GM23248 (cell line): ENCODE measurements at regions not wholly inside any gene's neighbourhood (a gene's known extent, or its start where the extent isn't known, plus 50 kb on each side); places are given as distances from the start of the nearest gene placed in this dataset.

ENCODE experiments used
- DNase-seq: peaks from one replicate; pipeline ENCODE4 v3.0.0-alpha.2; 2015
- H2AFZ ChIP-seq: fragments of 200-600 bp; sonication (generic); 2 replicates; pipeline ENCODE4 v1.6.1; 2016; ENCODE audit warnings: antibody characterized with exemption
- H3F3A ChIP-seq: fragments of 200-600 bp; sonication (generic); 2 replicates; pipeline ENCODE4 v1.6.1; 2016; ENCODE audit warnings: mild to moderate bottlenecking, antibody characterized with exemption, mixed run types; ENCODE audit not compliant: insufficient read depth
- H3K27ac ChIP-seq: fragments of 200-600 bp; sonication (generic); 2 replicates; pipeline ENCODE4 v1.5.1; 2016; ENCODE audit warnings: mild to moderate bottlenecking
- H3K27me3 ChIP-seq: fragments of 200-600 bp; sonication (generic); replicated peaks from 2 replicates; pipeline ENCODE4 v1.6.1; 2016; ENCODE audit warnings: mild to moderate bottlenecking; ENCODE audit not compliant: insufficient read depth
- H3K36me3 ChIP-seq: fragments of 200-600 bp; sonication (generic); 2 replicates; pipeline ENCODE4 v1.6.1; 2016; ENCODE audit warnings: low read depth, mild to moderate bottlenecking
- H3K4me1 ChIP-seq: fragments of 200-600 bp; sonication (generic); 2 replicates; pipeline ENCODE4 v1.6.1; 2016; ENCODE audit warnings: mild to moderate bottlenecking; ENCODE audit not compliant: insufficient read depth
- H3K4me2 ChIP-seq: fragments of 200-600 bp; sonication (generic); one replicate; pipeline ENCODE4 v1.6.1; 2016; ENCODE audit warnings: mild to moderate bottlenecking; ENCODE audit not compliant: unreplicated experiment
- H3K4me3 ChIP-seq: fragments of 200-600 bp; sonication (generic); 2 replicates; pipeline ENCODE4 v1.5.1; 2016; ENCODE audit warnings: mild to moderate bottlenecking
- H3K79me2 ChIP-seq: fragments of 200-600 bp; sonication (generic); 2 replicates; pipeline ENCODE4 v1.6.1; 2016; ENCODE audit warnings: mild to moderate bottlenecking; ENCODE audit not compliant: insufficient read depth
- H3K9ac ChIP-seq: fragments of 200-600 bp; sonication (generic); 2 replicates; pipeline ENCODE4 v1.6.1; 2016; ENCODE audit warnings: mild to moderate bottlenecking
- H3K9me2 ChIP-seq: fragments of 200-600 bp; sonication (generic); 2 replicates; pipeline ENCODE4 v1.6.1; 2016; ENCODE audit warnings: mixed run types, mild to moderate bottlenecking, moderate library complexity; ENCODE audit not compliant: insufficient read depth
- H3K9me3 ChIP-seq: fragments of 200-600 bp; sonication (generic); one replicate; pipeline ENCODE4 v1.6.1; 2017; ENCODE audit warnings: low read depth
- H4K20me1 ChIP-seq: fragments of 200-600 bp; sonication (generic); 2 replicates; pipeline ENCODE4 v1.6.0; 2016; ENCODE audit not compliant: insufficient read depth
- EZH2 ChIP-seq: fragments of 200-600 bp; sonication (generic); IDR thresholded peaks from 2 replicates; pipeline ENCODE4 v1.6.1; 2018; ENCODE audit warnings: antibody characterized with exemption, mild to moderate bottlenecking; ENCODE audit not compliant: insufficient read depth, poor library complexity, severe bottlenecking
- EZH2phosphoT487 ChIP-seq: fragments of 200-600 bp; sonication (generic); IDR thresholded peaks from 2 replicates; pipeline ENCODE4 v1.6.1; 2018; ENCODE audit warnings: antibody characterized with exemption, moderate library complexity, mild to moderate bottlenecking, low read depth; ENCODE audit not compliant: insufficient read depth
- WGBS, 2 experiments: methylation state at CpG; one replicate each; pipeline ENCODE4 v1.1.6; 2015 to 2017; ENCODE audit warnings: low lambda C conversion rate in 2 of 2, low coverage in 1 of 2; ENCODE audit errors: missing lambda C conversion rate in 2 of 2; 5-methylcytosine and 5-hydroxymethylcytosine counted together
- in situ Hi-C: fragments of 300-500 bp; cut with MboI; formaldehyde crosslinking; loops from 2 replicates; pipeline ENCODE4 v1.15.0; 2020

GRCh38 chr5:162502780-162503179 lies 435.2 kb downstream of the GABRG2 start:
- WGBS, 2 experiments = 13 to 16% methylated on average over 3 of the region's 3 CpGs
- H3K4me1 ChIP-seq = no peaks in the 10 kb centered on the region
- no peak overlapping the region for H3K27ac ChIP-seq
- H3K4me2 ChIP-seq = no peak overlapping the region
- in situ Hi-C loops = no loop called here
- H2AFZ ChIP-seq = no peak overlapping the region
- no peaks in the 10 kb centered on the region for H3K27me3 ChIP-seq
- H3K4me3 ChIP-seq = no peak overlapping the region
- H3K9me3 ChIP-seq = no peaks in the 10 kb centered on the region
- DNase-seq = no peak
- no peaks in the 10 kb centered on the region for H3K36me3 ChIP-seq
- TF ChIP-seq EZH2phosphoT487 (no peak), EZH2 (no peak)
- H4K20me1 ChIP-seq = no peaks in the 10 kb centered on the region
- no peaks in the 10 kb centered on the region for H3K9me2 ChIP-seq
- no peak overlapping the region for H3K9ac ChIP-seq
- H3K79me2 ChIP-seq = no peaks in the 10 kb centered on the region
- H3F3A ChIP-seq = no peaks in the 10 kb centered on the region

- Histone ChIP-seq H3K9me3 (no peaks in the 10 kb centered on the region), H3K27me3 (no peaks in the 10 kb centered on the region), H3K9ac (no peak overlapping the region), H3K4me1 (no peaks in the 10 kb centered on the region), H3K79me2 (no peaks in the 10 kb centered on the region), H3K36me3 (no peaks in the 10 kb centered on the region), H2AFZ (no peak overlapping the region), H3F3A (no peaks in the 10 kb centered on the region), H4K20me1 (no peaks in the 10 kb centered on the region), H3K27ac (no peak overlapping the region), H3K4me3 (no peak overlapping the region), H3K9me2 (no peaks in the 10 kb centered on the region), H3K4me2 (no peak overlapping the region)
- 17 to 23% methylated on average over 3 of the region's 3 CpGs for WGBS, 2 experiments
- TF ChIP-seq EZH2phosphoT487 (no peak), EZH2 (no peak)
- in situ Hi-C loops = no loop called here
- no peak for DNase-seq
Measured at GRCh38 chr5:162503796-162504195, 436.2 kb downstream of the GABRG2 start.

- no peak overlapping the region for H3K9ac ChIP-seq
- no peaks in the 10 kb centered on the region for H3K36me3 ChIP-seq
Measured at GRCh38 chr5:162512935-162513565, 445.5 kb downstream of the GABRG2 start.

GRCh38 chr5:162514116-162514515 lies 446.5 kb downstream of the GABRG2 start:
- no peak overlapping the region for H3K9ac ChIP-seq
- WGBS, 2 experiments = 5 to 13% methylated on average over 2 of the region's 2 CpGs
- no peaks in the 10 kb centered on the region for H3F3A ChIP-seq
- no peak overlapping the region for H3K27ac ChIP-seq
- H2AFZ ChIP-seq = no peak overlapping the region
- in situ Hi-C loops = no loop called here
- DNase-seq = no peak
- TF ChIP-seq EZH2phosphoT487 (no peak), EZH2 (no peak)
- H3K9me2 ChIP-seq = no peaks in the 10 kb centered on the region
- H3K36me3 ChIP-seq = no peaks in the 10 kb centered on the region
- peaks cover 5% of the 10 kb centered on the region for H3K9me3 ChIP-seq
- no peak overlapping the region for H3K4me2 ChIP-seq
- no peaks in the 10 kb centered on the region for H3K27me3 ChIP-seq
- no peaks in the 10 kb centered on the region for H3K4me1 ChIP-seq
- H4K20me1 ChIP-seq = no peaks in the 10 kb centered on the region
- no peak overlapping the region for H3K4me3 ChIP-seq
- no peaks in the 10 kb centered on the region for H3K79me2 ChIP-seq

More at GRCh38 chr5:162512935-162513565, 445.5 kb downstream of the GABRG2 start:
- Histone ChIP-seq H3K9me3 (peaks cover 5% of the 10 kb centered on the region), H3K4me1 (no peaks in the 10 kb centered on the region), H3K4me2 (no peak overlapping the region), H2AFZ (no peak overlapping the region), H3F3A (no peaks in the 10 kb centered on the region), H3K27ac (no peak overlapping the region), H3K79me2 (no peaks in the 10 kb centered on the region), H3K4me3 (no peak overlapping the region), H4K20me1 (no peaks in the 10 kb centered on the region), H3K27me3 (no peaks in the 10 kb centered on the region), H3K9me2 (no peaks in the 10 kb centered on the region)
- WGBS, 2 experiments = 12 to 43% methylated on average over 3 of the region's 3 CpGs
- in situ Hi-C loops = no loop called here
- DNase-seq = no peak
- TF ChIP-seq EZH2phosphoT487 = no peak

- Histone ChIP-seq H3K9me3 (no peaks in the 10 kb centered on the region), H2AFZ (no peak overlapping the region), H4K20me1 (no peaks in the 10 kb centered on the region), H3K36me3 (no peaks in the 10 kb centered on the region), H3K79me2 (no peaks in the 10 kb centered on the region), H3K4me1 (no peaks in the 10 kb centered on the region), H3K4me3 (no peak overlapping the region), H3K9me2 (no peaks in the 10 kb centered on the region), H3F3A (no peaks in the 10 kb centered on the region), H3K27me3 (no peaks in the 10 kb centered on the region), H3K27ac (no peak overlapping the region), H3K4me2 (no peak overlapping the region), H3K9ac (no peak overlapping the region)
- 13 to 27% methylated on average over 1 of the region's 1 CpG for WGBS, 2 experiments
- in situ Hi-C loops = no loop called here
- DNase-seq = no peak
- TF ChIP-seq EZH2 = no peak
- no peak for TF ChIP-seq EZH2phosphoT487
Measured at GRCh38 chr5:162520878-162521277, 453.3 kb downstream of the GABRG2 start.
